HG02678 (cell line): ENCODE measurements at regions not wholly inside any gene's neighbourhood (a gene's known extent, or its start where the extent isn't known, plus 50 kb on each side); places are given as distances from the start of the nearest gene placed in this dataset.
"Not testable (repeated sequence)": the region's sequence is repeated elsewhere in the genome, so short reads cannot be mapped to it uniquely, and the experiment has no call there.

Experiments
- ATAC-seq: cut with Tn5 transposase; IDR thresholded peaks from one replicate; pipeline ENCODE4 v1.9.1; 2021; ENCODE audit warnings: mild to moderate bottlenecking, moderate library complexity; ENCODE audit not compliant: unreplicated experiment

DNA sequence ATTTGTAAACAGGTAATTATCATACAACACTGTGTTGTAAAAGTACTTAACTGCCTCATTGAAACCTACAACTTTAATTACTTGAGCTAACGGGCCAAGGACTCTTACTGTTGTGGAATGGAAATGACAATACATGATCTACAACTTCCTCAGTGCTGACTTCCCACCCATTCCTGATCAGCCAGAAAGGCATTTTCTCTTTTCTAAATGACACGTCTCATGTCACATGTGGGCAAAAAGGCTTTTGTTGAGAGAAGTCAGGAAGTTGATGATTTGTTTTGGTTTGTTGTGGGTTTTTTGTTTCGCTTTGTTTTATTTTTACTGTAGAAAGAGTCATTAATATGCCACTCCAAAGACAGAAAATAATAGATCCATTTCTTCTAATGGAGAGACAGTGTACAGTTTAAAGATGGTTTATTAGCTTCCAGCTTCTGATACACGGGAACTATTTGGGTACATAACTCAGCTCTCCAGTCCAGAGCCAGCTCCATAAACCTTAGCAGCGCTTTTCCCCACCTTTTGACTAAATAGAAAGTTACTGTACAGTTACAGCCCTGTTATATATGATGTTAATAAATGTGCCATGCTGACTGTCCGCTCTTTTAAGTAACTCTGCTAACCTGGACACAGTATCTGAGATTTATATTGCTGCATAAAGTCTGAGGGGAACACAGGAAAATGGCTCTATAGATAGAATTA is 509.4 kb upstream of the API5 start:
- no peak for ATAC-seq

DNA sequence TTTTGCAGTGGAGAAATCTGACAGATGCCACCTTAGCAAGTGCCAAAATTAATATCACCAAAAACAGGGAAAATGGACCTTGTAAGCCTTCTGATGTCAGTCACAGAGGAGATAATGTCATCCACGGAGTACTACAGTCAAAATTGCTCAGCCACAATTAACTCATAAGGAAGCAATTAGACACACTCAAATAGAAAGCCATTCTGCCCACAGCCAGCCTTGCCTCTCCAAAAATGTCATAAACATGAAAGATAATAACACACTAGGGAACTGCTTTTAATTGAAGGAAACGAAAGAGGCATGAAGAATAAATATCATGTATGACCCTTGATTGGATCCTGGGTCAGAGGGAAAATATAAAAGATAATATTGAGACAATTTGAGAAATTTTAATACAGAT is 505.6 kb upstream of the API5 start:
- ATAC-seq: no peak

DNA sequence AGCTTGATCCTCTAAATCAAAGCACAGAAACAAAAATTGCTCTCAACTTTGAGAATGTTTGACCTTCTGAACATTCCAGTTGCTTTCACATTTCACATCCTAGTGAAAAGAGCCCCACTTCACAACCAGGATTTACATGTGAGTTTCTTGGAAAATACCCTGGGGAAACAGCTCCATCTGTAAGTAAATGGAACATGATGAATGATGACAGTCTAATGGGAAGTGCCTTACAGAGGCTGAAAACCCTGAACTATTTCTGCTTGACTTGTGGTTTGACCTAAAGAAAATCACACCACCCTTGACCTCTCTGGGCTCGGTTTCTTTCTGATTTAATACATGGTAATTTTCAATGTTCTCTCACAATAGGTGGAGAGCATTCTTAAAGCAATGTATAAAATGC is 499.4 kb upstream of the API5 start:
- no peak for ATAC-seq

DNA sequence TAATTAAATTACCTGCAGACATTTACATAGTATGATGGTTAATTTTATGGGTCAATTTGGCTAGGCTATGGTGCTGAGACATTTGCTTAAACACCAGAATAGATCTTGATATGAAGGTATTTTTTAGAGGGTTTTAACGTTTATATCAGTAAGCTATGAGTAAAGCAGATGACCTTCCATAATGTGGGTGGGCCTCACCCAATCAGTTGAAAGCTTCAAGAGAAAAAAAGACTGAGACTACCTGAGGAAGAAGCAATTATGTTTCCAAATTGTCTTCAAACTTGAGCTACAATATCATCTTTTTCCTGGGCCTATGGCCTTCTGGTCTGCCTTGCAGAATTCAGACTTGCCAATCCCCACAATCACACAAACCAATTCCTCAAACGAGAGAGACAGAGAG is 498.8 kb upstream of the API5 start:
- ATAC-seq: no peak

DNA sequence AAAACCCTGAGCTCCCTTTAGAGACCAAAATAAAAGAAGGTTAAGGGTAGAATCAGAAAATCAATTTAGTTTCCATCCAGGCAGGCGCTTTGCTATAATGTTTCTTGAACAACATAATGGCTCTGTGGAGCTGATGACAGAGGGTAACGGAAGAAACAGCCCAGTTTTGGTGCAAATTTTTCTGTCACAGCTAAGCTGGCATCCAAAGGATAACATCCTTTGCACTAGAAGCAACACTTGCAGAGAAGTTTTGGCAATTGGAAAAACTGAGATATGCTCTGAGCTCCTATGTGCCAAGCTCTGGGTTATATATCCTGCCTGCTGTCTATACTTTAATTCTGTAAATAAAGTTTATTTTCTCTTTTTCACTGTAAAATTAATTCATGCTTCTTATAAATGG is 495.3 kb upstream of the API5 start:
- no peak for ATAC-seq

DNA sequence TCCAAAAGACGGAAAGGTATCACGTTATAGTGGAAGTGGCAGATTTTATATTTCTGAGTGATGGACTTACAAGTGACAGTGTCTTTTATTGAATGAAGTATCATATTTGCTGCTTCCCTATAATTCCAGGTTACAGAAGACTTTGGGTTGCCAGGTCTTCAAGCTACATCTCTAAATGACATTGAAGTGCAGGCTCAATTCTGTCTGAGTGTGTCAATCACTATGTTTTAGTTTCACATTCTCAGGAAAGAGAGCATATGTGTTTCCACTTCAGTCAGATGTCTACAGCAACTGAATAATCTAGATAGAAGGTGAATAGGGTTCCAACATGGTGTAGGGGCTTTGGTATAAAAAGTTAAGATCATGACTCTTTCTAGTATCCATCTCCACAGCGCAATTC is 492.7 kb upstream of the API5 start:
- ATAC-seq: no peak

DNA sequence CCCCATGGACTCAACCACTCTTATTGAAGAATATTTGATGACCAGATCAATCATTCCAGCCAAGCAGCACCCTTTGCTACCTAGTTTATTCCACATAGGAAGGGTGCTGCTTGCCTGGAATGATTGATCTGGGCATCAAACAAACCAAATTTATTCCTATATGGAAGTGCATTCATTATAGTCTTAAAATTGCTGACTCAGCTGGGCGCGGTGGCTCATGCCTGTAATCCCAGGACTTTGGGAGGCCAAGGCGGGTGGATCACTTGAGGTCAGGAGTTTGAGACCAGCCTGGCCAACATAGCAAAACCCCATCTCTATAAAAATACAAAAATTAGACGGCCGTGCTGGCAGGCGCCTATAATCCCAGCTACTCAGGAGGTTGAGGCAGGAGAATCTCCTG is 489.6 kb upstream of the API5 start:
- ATAC-seq: not testable (repeated sequence)

DNA sequence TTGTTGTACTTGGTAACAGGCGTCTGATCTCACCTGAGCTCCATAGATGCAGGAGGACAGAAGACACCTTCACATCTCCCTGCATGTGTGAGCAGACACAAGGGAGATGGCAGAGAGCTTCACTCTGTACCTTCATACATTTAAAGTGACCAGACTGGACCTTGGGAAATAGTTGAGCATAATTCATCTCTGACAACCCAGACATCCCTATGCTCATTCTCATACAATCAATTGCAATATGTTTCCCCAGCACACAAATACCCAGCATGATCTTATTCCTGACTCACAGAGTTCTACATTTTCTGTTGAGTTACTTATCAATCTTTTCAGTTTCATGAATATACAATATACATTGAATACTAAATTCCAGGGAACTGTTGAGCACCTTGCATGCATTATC is 488.2 kb upstream of the API5 start:
- ATAC-seq: no peak

DNA sequence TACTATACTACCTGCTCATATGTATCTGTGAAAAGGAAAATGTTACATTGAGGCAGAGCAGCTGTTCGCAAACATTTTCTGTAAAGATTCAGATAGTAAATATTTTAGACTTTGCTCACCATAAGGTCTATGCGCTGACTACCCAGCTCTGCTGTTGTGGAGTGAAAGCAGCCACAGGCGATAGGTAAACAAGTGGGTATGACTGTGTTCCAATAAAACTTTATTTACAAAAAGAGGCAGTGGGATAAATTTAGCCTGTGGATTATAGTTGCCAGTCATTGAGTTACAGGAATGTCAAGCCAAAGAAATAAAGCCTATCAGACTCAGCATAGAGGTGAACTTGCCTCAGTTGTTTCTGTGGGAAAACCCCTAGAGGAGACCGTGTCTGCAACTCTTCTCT is 487.7 kb upstream of the API5 start:
- ATAC-seq: no peak

DNA sequence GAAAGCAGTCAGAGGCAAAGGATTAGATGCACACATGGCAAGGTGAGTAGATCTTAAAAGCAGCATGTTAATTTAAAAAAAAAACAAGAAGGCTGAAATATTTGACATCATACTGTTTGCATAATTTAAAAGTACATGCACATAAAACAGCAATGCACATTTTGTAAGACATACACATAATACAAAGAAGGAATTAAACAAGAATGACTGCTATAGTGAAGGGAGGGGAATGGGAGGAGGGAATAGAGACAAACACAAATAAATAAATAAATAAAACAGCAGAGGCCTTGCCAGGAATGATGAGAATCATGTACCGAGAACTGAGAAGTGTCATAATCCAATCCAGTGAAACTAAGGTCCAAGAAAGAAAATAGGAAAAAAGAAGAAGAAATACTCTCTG is 486.2 kb upstream of the API5 start:
- ATAC-seq: no peak

DNA sequence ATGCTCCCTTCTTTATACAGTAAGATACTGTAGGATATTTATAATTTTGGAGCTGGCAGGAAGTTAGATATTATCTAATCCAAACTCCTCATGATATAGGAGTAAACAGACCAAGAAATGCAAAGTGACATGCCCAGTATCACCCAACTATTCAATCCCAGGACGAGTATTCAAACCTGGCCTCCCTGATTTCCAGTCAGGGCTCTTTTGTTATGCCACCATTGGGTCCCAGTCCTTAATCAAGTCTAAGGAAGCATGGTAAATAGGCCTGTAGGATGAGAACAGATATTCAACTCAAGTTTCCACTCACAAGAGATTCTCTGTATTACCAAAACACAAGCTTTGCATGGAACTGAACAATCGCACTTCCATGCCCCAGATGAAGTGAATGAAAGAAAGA is 484.0 kb upstream of the API5 start:
- no peak for ATAC-seq

DNA sequence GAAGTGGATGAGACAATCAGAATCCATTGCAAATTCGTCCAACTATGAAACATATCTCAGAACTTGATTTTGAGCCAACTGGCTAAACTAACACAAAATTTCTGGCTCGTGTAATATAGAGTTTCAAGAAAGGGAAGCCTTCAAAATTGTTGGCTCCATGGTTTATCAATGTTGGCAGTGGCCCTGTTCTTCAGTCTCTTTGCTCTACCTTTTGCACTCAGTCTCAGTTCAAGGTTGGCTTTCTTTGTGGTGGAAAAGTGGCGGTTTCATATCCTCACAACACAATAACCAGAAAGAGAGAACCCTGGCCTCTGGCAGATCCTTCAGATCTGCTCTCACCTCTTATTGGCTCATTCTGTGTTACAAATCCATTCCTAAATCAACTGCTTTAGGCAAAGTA is 473.8 kb upstream of the API5 start:
- ATAC-seq: no peak

DNA sequence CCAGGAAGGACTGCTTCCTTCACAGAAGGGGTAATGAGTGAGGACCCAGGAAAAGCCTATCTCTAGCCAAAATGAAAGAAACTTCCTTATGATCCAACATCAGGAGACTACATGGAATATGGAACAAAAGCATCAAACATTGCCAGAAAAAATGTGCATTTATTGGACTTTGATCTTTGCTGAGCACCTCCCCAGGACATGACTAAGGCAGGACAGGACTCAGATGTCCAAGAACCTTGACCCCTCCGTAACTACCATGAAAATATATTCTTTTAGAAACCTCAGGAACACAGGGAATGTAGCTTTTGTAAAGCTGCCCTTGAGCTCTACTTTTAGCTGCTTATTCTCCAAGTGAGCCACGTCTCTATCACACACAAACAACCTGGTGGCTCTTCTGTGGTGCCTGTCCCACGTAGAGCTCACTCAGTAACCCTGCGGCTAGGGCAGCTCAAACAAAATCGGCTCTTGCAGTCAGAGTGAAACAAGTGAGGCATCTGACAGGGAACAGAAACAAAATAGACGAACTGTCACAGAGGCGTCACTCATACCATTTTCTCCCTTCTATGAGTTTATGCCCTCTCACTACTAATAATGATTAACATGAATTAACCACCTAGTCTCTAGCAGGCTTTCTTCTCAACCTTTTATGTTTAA is 471.5 kb upstream of the API5 start:
- ATAC-seq: no peak

DNA sequence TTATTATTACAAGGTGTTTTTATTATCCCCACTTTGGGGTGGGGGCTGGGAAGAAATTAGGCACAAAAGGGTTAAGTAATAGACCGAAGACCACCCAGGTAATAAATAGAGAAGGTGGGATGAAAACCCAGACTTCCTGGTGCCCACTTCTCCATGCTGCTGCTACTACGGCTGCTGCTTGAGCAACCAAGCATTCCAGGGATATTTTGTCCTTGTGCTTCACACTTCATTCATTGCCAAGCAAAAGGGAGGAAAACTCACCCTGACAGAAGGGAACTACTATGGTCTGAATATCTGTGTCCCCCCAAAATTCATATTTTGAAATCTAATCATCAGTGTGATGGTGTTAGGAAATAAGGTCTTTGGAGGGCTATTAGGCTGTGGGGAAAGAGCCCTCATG is 470.9 kb upstream of the API5 start:
- no peak for ATAC-seq

DNA sequence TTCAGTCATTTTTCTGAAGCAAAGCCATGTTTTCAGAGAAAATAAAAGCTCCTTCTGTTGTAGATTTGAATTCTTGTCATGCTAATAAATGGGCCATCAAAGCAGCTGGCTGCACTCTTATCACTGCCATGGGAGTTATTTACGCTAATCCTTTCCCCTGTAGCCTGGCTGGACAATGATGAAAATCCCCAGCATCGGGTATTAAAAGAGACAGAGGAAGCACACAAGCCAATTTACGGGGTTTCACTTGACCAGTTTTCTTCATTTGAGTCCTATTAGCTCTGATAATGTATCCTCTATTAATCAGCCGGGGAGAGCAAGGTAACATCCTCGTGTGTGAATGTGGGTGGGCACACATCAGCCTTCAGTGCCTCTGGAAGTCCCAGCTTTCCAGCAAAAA is 470.2 kb upstream of the API5 start:
- ATAC-seq: no peak

DNA sequence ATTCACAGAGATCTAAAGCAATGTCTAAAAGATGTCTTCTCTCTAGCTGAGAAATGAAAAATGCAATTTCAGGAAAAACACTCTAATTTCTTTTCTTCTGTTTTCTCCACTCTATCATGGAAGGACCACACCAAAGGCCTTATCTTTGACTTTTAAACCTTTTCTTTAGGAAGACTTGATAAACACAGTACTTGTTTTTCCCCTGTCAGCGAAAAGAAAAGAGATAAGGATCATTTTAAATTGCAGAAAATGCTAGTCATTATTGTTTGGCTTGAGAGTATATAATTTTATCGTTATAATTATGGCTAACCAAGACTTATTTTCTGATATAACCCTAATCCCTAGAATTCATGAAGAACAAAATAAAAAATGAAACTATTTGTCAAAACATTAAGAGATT is 462.4 kb upstream of the API5 start:
- ATAC-seq: no peak

DNA sequence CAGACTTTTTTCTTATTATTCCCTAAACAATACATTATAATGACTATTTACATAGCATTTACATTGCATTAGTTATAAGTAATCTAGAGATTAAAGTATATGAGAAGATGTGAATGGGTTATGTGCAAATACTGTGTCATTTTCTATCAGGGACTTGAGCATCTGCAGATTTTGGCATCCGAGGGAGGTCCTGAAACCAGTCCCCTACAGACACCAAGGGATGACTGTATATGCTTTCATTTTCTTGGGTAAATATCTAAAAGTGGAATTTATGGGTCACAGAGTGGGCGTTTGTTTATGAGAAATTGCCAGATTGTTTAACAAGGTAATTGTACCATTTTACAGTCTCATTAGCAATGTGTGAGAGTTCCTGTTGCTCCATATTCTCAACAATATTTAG is 454.5 kb upstream of the API5 start:
- no peak for ATAC-seq

DNA sequence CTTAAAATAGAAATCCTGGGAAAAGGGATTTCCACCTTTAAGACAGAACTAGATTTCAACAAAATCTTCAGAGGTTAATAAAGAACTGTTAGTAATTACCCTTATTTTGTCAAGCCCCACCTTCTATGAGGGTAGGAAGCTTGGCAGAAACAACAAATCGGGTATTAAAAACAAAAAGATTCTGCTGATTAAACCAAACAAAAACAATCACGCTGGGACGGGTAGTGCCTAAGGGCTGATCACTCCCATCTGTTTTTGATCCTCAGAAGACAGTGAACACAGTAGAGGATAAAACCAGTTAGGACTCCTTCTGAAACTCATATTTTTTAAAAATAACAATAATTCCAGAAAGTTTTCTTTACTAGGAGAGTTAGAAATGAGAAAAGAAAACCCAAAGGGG is 441.3 kb upstream of the API5 start:
- no peak for ATAC-seq

DNA sequence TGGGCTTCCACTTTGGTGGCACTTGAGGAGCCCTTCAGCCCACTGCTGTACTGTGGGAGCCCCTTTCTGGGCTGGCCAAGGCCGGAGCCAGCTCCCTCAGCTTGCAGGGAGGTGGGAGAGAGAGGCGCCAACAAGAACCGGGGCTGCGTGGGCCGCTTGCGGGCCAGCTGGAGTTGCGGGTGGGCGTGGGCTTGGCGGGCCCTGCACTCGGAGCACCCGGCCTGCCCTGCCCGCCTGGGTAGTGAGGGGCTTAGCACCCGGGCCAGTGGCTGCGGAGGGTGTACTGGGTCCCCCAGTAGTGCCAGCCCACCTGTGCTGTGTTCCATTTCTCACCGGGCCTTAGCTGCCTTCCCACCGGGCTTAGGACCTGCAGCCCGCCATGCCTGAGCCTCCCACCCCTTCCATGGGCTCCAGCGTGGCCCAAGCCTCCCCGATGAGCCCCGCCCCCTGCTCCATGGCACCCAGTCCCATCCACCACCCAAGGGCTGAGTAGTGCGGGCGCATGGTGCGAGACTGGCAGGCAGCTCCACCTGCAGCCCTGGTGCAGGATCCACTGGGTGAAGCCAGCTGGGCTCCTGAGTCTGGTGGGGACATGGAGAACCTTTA is 437.9 kb upstream of the API5 start:
- not testable (repeated sequence) for ATAC-seq

DNA sequence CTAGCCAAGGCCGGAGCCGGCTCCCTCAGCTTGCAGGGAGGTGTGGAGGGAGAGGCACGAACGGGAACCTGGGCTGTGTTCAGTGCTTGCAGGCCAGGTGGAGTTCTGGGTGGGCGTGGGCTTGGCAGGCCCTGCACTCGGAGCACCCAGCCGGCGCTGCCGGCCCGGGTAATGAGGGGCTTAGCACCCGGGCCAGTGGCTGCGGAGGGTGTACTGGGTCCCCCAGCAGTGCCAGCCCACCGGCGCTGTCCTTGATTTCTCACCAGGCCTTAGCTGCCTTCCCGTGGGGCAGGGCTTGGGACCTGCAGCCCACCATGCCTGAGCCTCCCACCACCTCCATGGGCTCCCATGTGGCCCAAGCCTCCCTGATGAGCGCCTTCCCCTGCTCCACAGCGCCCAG is 430.5 kb upstream of the API5 start:
- not testable (repeated sequence) for ATAC-seq

DNA sequence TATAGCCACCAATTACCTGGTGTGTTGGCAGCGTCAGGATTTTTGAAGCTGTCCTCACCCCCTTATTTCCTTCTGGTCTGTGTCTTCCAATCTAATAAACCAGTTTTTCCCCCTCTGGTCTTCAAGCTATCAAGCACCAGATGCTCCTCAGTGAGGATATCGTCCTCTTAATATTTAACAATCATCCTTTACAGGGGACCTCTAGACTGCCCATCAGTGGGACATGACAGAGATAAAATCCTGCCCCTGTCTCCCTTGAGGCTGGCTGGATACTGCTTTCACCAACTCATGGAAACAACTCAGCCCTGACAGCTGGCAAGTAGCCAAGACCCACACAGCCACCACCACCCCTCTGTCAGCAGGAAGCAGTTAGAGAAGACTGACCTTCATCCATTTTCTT is 421.0 kb upstream of the API5 start:
- no peak for ATAC-seq

DNA sequence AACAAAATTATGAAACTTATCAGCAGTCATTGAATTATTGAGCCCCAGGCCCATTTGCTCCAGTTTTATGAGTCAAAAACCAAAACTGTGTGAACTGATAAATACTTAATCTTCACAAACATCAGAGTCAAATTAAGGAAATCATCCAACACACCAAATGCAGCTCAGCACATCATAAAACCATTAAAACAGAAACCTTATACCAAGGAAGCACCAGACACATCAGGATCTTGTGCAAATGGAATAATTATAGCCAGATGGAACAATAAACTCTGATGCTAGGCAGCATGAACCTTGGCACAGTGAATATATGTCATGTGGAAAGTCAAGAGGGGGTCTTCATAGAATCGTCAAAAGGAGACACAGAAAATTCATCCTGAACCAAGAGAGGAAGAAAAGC is 410.7 kb upstream of the API5 start:
- no peak for ATAC-seq

DNA sequence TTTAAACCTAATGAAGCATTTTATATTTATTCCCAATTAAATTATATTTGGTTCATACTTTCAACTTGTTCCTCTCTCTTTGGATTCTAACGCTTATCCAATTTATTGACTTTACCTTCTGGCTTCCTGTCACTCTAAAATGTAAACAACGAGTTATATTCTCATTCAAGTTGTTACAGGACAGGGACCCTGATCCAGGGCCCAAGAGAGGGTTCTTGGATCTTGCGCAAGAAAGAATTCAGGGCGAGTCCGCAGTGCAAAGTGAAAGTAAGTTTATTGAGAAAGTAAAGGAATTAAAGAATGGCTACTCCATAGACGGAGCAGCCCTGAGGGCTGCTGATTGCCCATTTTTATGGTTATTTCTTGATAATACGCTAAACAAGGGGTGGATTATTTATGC is 405.6 kb upstream of the API5 start:
- no peak for ATAC-seq
